ENCODE measurements at regions not wholly inside any gene's neighbourhood (a gene's known extent, or its start where the extent isn't known, plus 50 kb on each side); places are given as distances from the start of the nearest gene placed in this dataset.
"Not testable (repeated sequence)": the region's sequence is repeated elsewhere in the genome, so short reads cannot be mapped to it uniquely, and the experiment has no call there.

DNA sequence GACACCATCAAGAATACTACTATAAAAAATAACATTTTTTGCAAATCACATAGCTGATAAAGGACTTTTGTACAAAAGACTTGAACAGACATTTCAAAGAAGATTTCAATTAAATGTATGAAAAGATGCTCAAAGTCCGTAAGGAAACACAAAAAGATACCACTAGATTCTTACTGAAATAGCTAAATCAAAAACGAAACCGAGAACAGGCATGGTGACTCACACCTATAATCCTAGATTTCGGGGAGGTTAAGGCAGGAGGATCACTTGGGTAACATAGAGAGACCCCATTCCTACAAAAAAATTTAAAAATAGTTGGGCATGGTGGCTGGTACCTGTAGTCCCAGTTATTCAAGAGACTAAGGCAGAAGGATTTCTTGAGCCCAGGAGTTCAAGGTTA, 520.2 kb upstream of the GRM3 start:
- TF ChIP-seq, protein P1, sequence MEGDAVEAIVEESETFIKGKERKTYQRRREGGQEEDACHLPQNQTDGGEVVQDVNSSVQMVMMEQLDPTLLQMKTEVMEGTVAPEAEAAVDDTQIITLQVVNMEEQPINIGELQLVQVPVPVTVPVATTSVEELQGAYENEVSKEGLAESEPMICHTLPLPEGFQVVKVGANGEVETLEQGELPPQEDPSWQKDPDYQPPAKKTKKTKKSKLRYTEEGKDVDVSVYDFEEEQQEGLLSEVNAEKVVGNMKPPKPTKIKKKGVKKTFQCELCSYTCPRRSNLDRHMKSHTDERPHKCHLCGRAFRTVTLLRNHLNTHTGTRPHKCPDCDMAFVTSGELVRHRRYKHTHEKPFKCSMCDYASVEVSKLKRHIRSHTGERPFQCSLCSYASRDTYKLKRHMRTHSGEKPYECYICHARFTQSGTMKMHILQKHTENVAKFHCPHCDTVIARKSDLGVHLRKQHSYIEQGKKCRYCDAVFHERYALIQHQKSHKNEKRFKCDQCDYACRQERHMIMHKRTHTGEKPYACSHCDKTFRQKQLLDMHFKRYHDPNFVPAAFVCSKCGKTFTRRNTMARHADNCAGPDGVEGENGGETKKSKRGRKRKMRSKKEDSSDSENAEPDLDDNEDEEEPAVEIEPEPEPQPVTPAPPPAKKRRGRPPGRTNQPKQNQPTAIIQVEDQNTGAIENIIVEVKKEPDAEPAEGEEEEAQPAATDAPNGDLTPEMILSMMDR (IDR thresholded peaks at IDR 0.05; ENCODE audit: control insufficient read depth, insufficient read depth, low read depth, low read length, missing control alignments) = no peak
- DNase-seq (ENCODE audit: low read depth) = no peak
- H3K4me3 ChIP-seq (ENCODE audit: control insufficient read depth, low read depth, low read length) = no peak overlapping the region

DNA sequence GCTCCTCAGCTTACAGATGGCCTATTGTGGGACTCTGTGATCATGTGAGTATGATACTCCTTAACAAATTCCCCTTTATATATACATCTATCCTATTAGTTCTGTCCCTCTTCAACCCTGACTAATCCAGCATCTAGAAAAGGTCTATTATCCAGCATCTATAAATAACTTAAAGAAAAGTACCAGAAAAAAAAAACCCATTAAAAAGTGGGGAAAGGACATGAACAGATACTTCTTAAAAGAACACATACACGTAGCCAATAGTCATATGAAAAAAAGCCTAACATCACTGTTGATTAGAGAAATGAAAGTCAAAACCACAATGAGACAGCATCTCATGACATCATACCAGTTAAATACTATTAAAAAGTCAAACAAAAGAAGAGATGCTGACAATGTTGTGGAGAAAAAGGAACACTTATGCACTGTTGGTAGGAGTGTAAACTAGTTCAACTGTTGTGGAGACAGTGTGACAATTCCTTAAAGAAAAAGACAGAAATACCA, 549.5 kb upstream of the GRM3 start:
- TF ChIP-seq, protein P1 (IDR thresholded peaks at IDR 0.05; ENCODE audit: control insufficient read depth, insufficient read depth, low read depth, low read length, missing control alignments) = no peak
- H3K4me3 ChIP-seq (ENCODE audit: control insufficient read depth, low read depth, low read length) = no peak overlapping the region
- no peak for DNase-seq (ENCODE audit: low read depth)

DNA sequence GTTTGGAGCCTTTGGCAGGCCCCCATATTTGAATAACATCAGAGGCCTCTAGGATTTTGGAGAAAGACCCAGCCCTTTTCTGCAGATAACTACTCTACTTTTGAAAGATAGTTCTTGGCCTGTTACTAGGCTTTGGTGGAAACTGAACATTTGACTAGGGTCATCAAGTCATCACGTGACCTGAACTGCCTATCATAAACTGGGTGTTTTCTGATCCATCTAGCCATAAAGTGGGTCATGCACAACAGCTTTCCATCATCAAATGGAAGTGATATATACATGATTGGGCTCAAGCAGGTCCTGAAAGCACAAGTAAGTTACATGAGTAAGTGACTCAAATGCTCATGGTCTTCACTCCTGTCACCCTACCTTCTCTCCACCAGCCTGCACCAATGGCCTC, 552.3 kb upstream of the GRM3 start:
- TF ChIP-seq, protein P1 (IDR thresholded peaks at IDR 0.05; ENCODE audit: control insufficient read depth, insufficient read depth, low read depth, low read length, missing control alignments) = no peak
- H3K4me3 ChIP-seq (ENCODE audit: control insufficient read depth, low read depth, low read length) = no peak overlapping the region
- no peak for DNase-seq (ENCODE audit: low read depth)

DNA sequence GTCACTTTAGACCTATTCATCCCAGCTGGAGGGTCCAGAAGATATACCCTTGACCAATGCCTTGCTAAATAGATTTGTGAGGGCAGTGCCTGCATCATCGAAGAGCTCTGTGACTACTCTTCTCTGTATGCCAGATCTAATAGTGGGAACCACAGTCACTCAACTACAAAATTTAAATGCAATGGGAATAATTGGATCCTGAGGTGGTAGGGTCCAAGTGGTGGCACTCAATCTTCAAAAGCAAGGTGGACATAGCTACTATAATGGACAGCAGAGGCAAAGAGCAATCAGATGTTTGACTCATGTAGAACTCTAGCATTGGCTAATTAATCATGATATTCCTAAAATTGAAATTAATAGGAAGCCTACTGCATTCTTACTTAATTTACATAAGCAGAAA, 554.3 kb upstream of the GRM3 start:
- TF ChIP-seq, protein P1 (IDR thresholded peaks at IDR 0.05; ENCODE audit: control insufficient read depth, insufficient read depth, low read depth, low read length, missing control alignments) = no peak

DNA sequence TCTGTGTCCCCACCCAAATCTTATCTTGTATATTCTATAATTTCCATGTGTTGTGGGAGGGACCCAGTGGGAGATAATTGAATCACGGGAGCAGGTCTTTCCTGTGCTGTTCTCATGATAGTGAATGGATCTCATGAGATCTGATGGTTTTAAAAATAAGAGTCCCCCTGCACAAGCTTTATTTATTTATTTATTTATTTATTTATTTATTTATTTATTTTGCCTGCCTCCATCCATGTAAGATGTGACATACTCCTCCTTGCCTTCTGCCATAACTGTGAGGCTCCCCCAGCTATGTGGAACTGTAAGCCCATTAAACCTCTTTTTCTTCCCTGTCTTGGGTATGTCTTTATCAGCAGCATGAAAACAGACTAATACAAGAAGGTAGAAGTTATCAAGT, 579.1 kb upstream of the GRM3 start:
- not testable (repeated sequence) for DNase-seq (ENCODE audit: low read depth); H3K4me3 ChIP-seq (ENCODE audit: control insufficient read depth, low read depth, low read length)

More for the DNA sequence above, 554.3 kb upstream of the GRM3 start:
- H3K4me3 ChIP-seq (ENCODE audit: control insufficient read depth, low read depth, low read length) = no peak overlapping the region
- DNase-seq (ENCODE audit: low read depth) = no peak

DNA sequence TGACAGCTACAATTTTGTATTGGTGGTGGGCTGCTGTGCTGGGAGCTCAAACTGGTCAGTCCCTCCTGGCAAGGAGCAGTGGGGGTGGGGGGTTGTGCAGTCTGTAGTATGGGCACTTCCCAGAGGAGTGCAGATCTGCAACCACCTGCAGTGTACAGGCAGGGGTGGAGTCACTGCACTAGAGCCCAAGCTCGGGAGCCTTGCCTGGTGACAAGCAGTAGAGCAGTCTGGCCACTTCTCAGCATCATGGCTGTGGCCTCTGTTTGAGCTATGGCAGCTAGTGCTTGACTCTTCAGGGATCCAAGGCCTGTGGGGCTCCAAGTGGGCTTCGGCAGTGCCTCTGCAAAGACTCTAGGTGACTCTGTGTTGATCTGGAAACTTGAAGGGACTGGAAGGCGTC, 585.1 kb upstream of the GRM3 start:
- no peak for DNase-seq (ENCODE audit: low read depth)
- no peak overlapping the region for H3K4me3 ChIP-seq (ENCODE audit: control insufficient read depth, low read depth, low read length)
- TF ChIP-seq, protein P1 (IDR thresholded peaks at IDR 0.05; ENCODE audit: control insufficient read depth, insufficient read depth, low read depth, low read length, missing control alignments) = no peak

DNA sequence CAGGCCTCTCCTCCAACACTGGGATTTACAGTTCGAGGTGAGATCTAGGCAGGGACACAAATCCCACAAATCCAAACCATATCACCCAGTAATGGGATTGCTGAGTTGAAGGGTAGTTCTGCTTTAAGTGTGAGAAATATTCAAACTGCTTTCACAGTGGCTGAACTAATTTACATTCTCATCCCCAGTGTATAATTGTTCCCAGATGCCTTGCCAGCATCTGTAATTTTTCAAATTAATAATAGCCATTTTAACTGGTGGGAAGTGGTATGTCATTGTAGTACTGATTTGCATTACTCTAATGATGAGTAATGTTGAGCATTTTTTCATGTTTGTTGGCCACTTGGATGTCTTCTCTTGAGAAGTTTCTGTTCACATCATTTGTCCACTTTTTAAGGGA, 592.8 kb upstream of the GRM3 start:
- TF ChIP-seq, protein P1 (IDR thresholded peaks at IDR 0.05; ENCODE audit: control insufficient read depth, insufficient read depth, low read depth, low read length, missing control alignments) = no peak
- H3K4me3 ChIP-seq (ENCODE audit: control insufficient read depth, low read depth, low read length) = no peak overlapping the region
- no peak for DNase-seq (ENCODE audit: low read depth)
